ENCODE measurements at regions not wholly inside any gene's neighbourhood (a gene's known extent, or its start where the extent isn't known, plus 50 kb on each side); places are given as distances from the start of the nearest gene placed in this dataset.
"Not testable (repeated sequence)": the region's sequence is repeated elsewhere in the genome, so short reads cannot be mapped to it uniquely, and the experiment has no call there.

DNA sequence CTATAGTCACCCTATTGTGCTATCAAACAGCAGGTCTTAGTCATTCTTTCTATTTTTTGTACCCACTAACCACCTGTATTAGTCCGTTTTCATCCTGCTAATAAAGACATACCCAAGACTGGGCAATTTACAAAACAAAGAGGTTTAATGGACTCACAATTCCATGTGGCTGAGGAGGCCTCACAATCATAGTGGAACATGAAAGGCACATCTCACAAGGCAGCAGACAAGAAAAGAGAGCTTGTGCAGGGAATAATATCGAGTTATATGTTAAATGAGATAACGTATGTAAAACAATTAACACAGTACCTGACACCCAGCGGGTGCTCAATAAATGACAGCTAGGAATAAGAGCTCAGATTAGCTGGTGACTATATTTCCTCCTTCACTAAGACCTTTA lies 88.1 kb upstream of the WDR44 start:
- DNase-seq (ENCODE audit: low read depth) = no peak

DNA sequence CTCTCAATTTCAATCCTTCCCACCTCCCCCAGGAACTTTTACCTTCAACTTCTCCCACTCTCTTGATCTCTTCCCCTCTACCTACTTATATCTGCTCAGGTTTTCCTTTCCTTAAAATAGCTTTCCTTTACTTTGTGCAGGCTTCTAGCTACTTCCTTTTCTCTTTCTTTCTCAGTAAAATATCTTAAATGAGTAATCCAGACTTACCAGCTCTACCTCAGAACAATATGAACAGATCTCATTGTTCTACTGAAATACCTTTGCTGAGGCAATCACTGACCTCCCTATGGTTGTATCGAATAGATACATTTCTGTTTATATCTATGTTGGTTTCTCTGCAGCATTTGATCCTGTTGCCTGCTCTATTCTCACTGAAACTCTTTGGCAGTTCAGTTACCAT lies 86.7 kb upstream of the WDR44 start:
- no peak for DNase-seq (ENCODE audit: low read depth)

DNA sequence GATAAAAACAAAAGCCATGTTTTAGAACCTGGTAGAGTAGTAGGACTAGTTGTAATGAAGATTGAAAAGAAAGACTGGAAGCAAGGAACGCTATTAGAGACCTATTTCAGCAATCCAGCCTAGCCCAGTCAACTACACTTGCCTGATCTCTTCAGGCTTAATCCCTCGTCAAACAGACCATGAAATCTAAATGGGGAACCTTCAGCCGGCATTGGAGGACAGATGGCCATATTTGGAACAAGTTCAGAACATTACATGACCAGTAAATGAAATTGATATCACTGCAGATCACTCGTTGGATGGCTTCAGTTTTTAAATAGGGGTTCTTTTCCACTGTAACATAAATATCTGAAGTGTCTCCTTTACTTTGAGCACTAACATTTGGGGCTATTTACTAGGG lies 84.8 kb upstream of the WDR44 start:
- no peak for DNase-seq (ENCODE audit: low read depth)

DNA sequence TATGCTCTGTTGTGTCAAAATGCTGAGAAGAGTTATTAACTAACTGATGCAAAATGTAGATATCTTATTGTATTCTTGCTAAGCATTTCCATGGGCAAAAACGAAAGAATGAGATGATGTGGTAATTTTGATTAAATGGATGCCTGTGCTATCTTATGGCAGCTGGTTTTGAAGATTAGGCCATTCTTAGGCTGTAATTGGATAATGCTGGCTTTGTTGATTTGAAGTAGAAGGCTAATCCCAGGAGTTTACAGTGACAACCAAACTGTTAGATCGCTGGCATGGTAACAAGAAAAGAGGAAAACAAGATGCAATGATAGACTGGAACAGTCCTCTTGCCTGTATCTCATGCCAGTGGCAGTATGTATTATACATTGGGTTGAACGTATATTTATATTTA lies 74.1 kb upstream of the WDR44 start:
- peak; percentile 50 for DNase-seq (ENCODE audit: low read depth)

DNA sequence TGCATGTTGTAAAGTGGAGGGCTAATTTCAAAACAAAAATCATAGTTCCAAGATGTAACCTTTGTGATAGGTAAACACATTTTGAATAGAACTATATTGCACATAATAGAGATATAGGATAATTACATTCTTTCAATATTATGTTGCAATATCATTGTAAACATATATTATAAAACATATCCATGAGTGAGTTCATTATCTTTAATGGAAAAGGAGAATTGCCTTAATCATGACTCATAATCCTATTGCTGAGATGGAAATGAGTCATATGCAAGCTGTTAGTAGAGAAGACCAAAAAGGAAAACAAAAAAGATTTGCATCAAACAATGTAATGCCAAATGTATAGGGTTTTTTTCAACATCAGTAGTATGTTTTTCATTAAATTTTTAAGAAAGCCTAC lies 73.7 kb upstream of the WDR44 start:
- DNase-seq (ENCODE audit: low read depth) = peak; percentile 21

DNA sequence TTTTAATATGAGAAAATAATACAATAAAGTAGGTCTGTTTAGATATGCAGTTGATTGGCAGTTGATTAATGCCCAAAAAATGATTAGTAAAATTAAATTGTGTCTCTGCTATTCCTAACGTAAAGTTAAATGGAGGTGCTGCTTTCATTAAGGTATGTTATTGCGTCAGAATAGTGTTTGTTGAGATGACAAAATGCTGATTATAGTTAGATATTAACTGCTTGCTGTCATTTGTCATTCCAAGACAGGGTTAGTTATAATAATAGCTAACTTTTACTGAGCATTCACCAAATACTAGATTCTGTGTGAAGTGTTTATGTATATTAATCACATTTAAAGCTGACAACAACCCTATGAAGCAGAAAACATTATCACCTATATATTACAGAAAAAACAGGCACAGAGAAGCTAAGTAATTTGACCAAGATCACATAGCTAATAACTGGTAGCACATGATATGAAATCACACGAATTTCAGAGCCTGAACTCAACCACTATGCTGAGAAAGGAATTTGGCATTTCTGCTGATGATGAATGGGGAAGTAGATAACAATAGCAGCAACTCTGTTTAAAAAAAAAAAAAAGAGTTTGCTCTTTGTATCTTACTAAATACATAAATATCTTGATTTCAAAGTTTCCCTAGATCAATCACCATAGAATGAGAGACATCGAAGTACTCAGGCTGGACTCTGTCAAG lies 59.7 kb upstream of the WDR44 start:
- no peak for DNase-seq (ENCODE audit: low read depth)

DNA sequence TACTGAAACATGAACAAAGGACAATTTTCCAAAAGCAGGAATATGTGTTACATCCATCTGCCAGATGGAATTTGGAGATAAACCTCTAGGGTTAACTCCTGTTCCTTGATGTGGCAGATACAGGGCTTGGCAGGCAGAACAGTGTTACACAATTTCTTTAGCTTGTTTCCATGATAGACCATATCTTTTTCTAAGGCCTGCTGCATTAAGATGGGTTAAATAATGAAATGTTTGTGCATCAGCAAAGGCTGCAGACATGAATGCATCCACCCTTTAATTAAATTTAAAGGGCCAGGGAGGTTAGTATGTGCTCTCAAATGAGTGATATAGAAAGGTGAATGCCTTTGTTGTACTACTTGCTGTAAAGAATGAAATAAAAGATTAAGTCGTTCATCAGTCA lies 50.1 kb upstream of the WDR44 start:
- DNase-seq (ENCODE audit: low read depth) = not testable (repeated sequence)

Measured in M059J (cell line).